H9 (cell line): ENCODE measurements at regions not wholly inside any gene's neighbourhood (a gene's known extent, or its start where the extent isn't known, plus 50 kb on each side); places are given as distances from the start of the nearest gene placed in this dataset.
"Not testable (repeated sequence)": the region's sequence is repeated elsewhere in the genome, so short reads cannot be mapped to it uniquely, and the experiment has no call there.

Source experiments
- DNase-seq: peaks from one replicate; pipeline ENCODE4 v3.0.0-alpha.2; 2017
- H2AFZ ChIP-seq: one replicate; pipeline ENCODE4 v1.6.1; 2013; ENCODE audit warnings: mild to moderate bottlenecking, low read length, control low read depth, moderate library complexity
- H2AK5ac ChIP-seq: 2 replicates; pipeline ENCODE4 v1.6.1; 2013; ENCODE audit warnings: low read length, control low read depth, mixed read lengths; ENCODE audit not compliant: insufficient read length
- H2BK120ac ChIP-seq: one replicate; pipeline ENCODE4 v1.6.1; 2013; ENCODE audit warnings: low read depth, mild to moderate bottlenecking, low read length, control low read depth, inconsistent platforms; ENCODE audit not compliant: poor library complexity, severe bottlenecking
- H2BK12ac ChIP-seq: 2 replicates; pipeline ENCODE4 v1.6.1; 2013; ENCODE audit warnings: low read length, control low read depth, mixed read lengths, low read depth; ENCODE audit not compliant: insufficient read length
- H2BK15ac ChIP-seq: 2 replicates; pipeline ENCODE4 v1.6.1; 2013; ENCODE audit warnings: low read depth, low read length, control low read depth
- H2BK20ac ChIP-seq: one replicate; pipeline ENCODE4 v1.6.1; 2013; ENCODE audit warnings: low read depth, mild to moderate bottlenecking, low read length, control low read depth, inconsistent platforms; ENCODE audit not compliant: poor library complexity, severe bottlenecking
- H2BK5ac ChIP-seq: 2 replicates; pipeline ENCODE4 v1.6.1; 2013; ENCODE audit warnings: low read length, control low read depth, mixed read lengths; ENCODE audit not compliant: insufficient read length
- H3K14ac ChIP-seq: 2 replicates; pipeline ENCODE4 v1.6.1; 2013; ENCODE audit warnings: low read length, control low read depth; ENCODE audit not compliant: insufficient read depth
- H3K18ac ChIP-seq: 2 replicates; pipeline ENCODE4 v1.6.1; 2013; ENCODE audit warnings: low read depth, mild to moderate bottlenecking, mixed read lengths, low read length, control low read depth; ENCODE audit not compliant: insufficient read length
- H3K23ac ChIP-seq: 2 replicates; pipeline ENCODE4 v1.6.1; 2013; ENCODE audit warnings: low read length, control low read depth, mixed read lengths, low read depth; ENCODE audit not compliant: insufficient read length
- H3K23me2 ChIP-seq: 2 replicates; pipeline ENCODE4 v1.6.1; 2013; ENCODE audit warnings: low read depth, mild to moderate bottlenecking, mixed read lengths, low read length, control low read depth; ENCODE audit not compliant: insufficient read length, poor library complexity, severe bottlenecking
- H3K27ac ChIP-seq: 2 replicates; pipeline ENCODE4 v1.5.1; 2013; ENCODE audit warnings: low read length, control low read depth, mixed read lengths, low read depth; ENCODE audit not compliant: insufficient read length
- H3K27me3 ChIP-seq: 2 replicates; pipeline ENCODE4 v1.6.1; 2013; ENCODE audit warnings: low read length, control low read depth, inconsistent platforms; ENCODE audit not compliant: insufficient read depth
- H3K4ac ChIP-seq: 2 replicates; pipeline ENCODE4 v1.6.1; 2013; ENCODE audit warnings: low read depth, mild to moderate bottlenecking, control low read depth, inconsistent platforms, low read length, moderate library complexity
- H3K4me1 ChIP-seq: 2 replicates; pipeline ENCODE4 v1.6.1; 2013; ENCODE audit warnings: low read length, control low read depth, inconsistent platforms; ENCODE audit not compliant: insufficient read depth
- H3K4me2 ChIP-seq: 2 replicates; pipeline ENCODE4 v1.6.1; 2013; ENCODE audit warnings: low read length, control low read depth, mixed read lengths; ENCODE audit not compliant: insufficient read length, insufficient read depth
- H3K56ac ChIP-seq: 2 replicates; pipeline ENCODE4 v1.6.1; 2013; ENCODE audit warnings: low read depth, mild to moderate bottlenecking, mixed read lengths, low read length, control low read depth; ENCODE audit not compliant: insufficient read length
- H3K79me1 ChIP-seq: 2 replicates; pipeline ENCODE4 v1.6.1; 2013; ENCODE audit warnings: low read depth, mild to moderate bottlenecking, moderate library complexity, low read length, control low read depth, inconsistent platforms; ENCODE audit not compliant: insufficient read depth, poor library complexity, severe bottlenecking
- H3K79me2 ChIP-seq: 2 replicates; pipeline ENCODE4 v1.6.1; 2013; ENCODE audit warnings: low read length, control low read depth, inconsistent platforms; ENCODE audit not compliant: insufficient read depth
- H3K9ac ChIP-seq: 2 replicates; pipeline ENCODE4 v1.6.1; 2013; ENCODE audit warnings: low read length, control low read depth, mixed read lengths; ENCODE audit not compliant: insufficient read length; ENCODE audit errors: extremely low read depth
- H3K9me3 ChIP-seq: one replicate; pipeline ENCODE4 v1.6.1; 2013; ENCODE audit warnings: low read depth, low read length, inconsistent platforms; ENCODE audit not compliant: control insufficient read depth
- H3T11ph ChIP-seq: one replicate; pipeline ENCODE4 v1.6.1; 2013; ENCODE audit warnings: mild to moderate bottlenecking, low read length, control low read depth, inconsistent platforms
- H4K20me1 ChIP-seq: one replicate; pipeline ENCODE4 v1.6.1; 2013; ENCODE audit not compliant: control insufficient read depth, insufficient read length, insufficient read depth
- H4K5ac ChIP-seq: 2 replicates; pipeline ENCODE4 v1.6.1; 2013; ENCODE audit warnings: low read depth, mild to moderate bottlenecking, mixed read lengths, low read length, control low read depth; ENCODE audit not compliant: insufficient read length
- H4K8ac ChIP-seq: replicated peaks from 2 replicates; pipeline ENCODE4 v1.6.1; 2013; ENCODE audit warnings: low read length, control low read depth, mixed read lengths, low read depth; ENCODE audit not compliant: insufficient read length
- H4K91ac ChIP-seq: 2 replicates; pipeline ENCODE4 v1.6.1; 2013; ENCODE audit warnings: low read depth, mild to moderate bottlenecking, moderate library complexity, mixed read lengths, low read length, control low read depth; ENCODE audit not compliant: insufficient read length
- H3K27ac Mint-ChIP-seq, 3 experiments: 2 replicates in 2 of 3; 3 replicates in 1 of 3; pipeline ENCODE4 v1.8.0; 2020 to 2021; ENCODE audit warnings: mixed read lengths in 3 of 3, mild to moderate bottlenecking in 1 of 3, moderate library complexity in 1 of 3
- H3K27me3 Mint-ChIP-seq: 2 replicates; pipeline ENCODE4 v1.8.0; 2021; ENCODE audit warnings: low read depth, mild to moderate bottlenecking, moderate library complexity, mixed read lengths
- H3K36me3 Mint-ChIP-seq, 3 experiments: 2 replicates in 2 of 3; 3 replicates in 1 of 3; pipeline ENCODE4 v1.8.0; 2020 to 2021; ENCODE audit warnings: low read depth in 3 of 3, mixed read lengths in 3 of 3; ENCODE audit not compliant: insufficient read depth in 1 of 3
- H3K4me1 Mint-ChIP-seq, 2 experiments: 2 replicates each; pipeline ENCODE4 v1.8.0; 2020; ENCODE audit warnings: mixed read lengths in 2 of 2
- H3K4me3 Mint-ChIP-seq, 2 experiments: 2 replicates in 1 of 2; 3 replicates in 1 of 2; pipeline ENCODE4 v1.8.0; 2020 to 2021; ENCODE audit warnings: mild to moderate bottlenecking in 2 of 2, mixed read lengths in 2 of 2, moderate library complexity in 1 of 2
- H3K9me3 Mint-ChIP-seq, 2 experiments: 2 replicates in 1 of 2; 3 replicates in 1 of 2; pipeline ENCODE4 v1.8.0; 2020; ENCODE audit warnings: mild to moderate bottlenecking in 2 of 2, mixed read lengths in 2 of 2, moderate library complexity in 1 of 2
- WGBS: extraction: QIAGEN DNeasy Blood & Tissue Kit; methylation state at CpG from one replicate; pipeline ENCODE4 v1.1.7; 2013; ENCODE audit warnings: missing lambda C conversion rate, low lambda C conversion rate, mixed read lengths; ENCODE audit not compliant: insufficient read length; ENCODE audit errors: extremely low coverage; 5-methylcytosine and 5-hydroxymethylcytosine counted together
- TF ChIP-seq, protein P1 (sequence below): fragments of 200-600 bp; sonication (generic); conservative IDR thresholded peaks from 3 replicates; pipeline ENCODE4 v1.8.0; 2021; ENCODE audit warnings: antibody characterized with exemption, mild to moderate bottlenecking

GRCh38 chr15:26028086-26028740 is 165.1 kb upstream of the ATP10A start:
- peaks cover 5% of the 10 kb centered on the region; the same call in 1 of the 2 replicates for H3K4me1 ChIP-seq
- no peak overlapping the region for H3K18ac ChIP-seq
- H3K9ac ChIP-seq, result no peak overlapping the region
- Mint-ChIP-seq H3K36me3 (no peaks in the 10 kb centered on the region; a peak in 1 of 7 replicates), H3K27me3 (no peaks in the 10 kb centered on the region), H3K4me3 (no peak overlapping the region), H3K9me3 (no peaks in the 10 kb centered on the region), H3K4me1 (peaks cover 23% of the 10 kb centered on the region in 2 experiments), H3K27ac (no peak overlapping the region)
- no peak overlapping the region for H2AFZ ChIP-seq
- no peak overlapping the region for H3T11ph ChIP-seq
- no peak overlapping the region for H3K56ac ChIP-seq
- H4K20me1 ChIP-seq, result peaks cover 3% of the 10 kb centered on the region
- H3K79me2 ChIP-seq, result no peaks in the 10 kb centered on the region
- H3K23me2 ChIP-seq, result no peaks in the 10 kb centered on the region
- H4K91ac ChIP-seq, result no peak overlapping the region
- H3K79me1 ChIP-seq, result no peaks in the 10 kb centered on the region
- no peak overlapping the region for H4K5ac ChIP-seq
- H2BK120ac ChIP-seq, result no peak overlapping the region
- no peak overlapping the region for H3K4me2 ChIP-seq
- no peak overlapping the region for H2BK15ac ChIP-seq
- TF ChIP-seq, protein P1, sequence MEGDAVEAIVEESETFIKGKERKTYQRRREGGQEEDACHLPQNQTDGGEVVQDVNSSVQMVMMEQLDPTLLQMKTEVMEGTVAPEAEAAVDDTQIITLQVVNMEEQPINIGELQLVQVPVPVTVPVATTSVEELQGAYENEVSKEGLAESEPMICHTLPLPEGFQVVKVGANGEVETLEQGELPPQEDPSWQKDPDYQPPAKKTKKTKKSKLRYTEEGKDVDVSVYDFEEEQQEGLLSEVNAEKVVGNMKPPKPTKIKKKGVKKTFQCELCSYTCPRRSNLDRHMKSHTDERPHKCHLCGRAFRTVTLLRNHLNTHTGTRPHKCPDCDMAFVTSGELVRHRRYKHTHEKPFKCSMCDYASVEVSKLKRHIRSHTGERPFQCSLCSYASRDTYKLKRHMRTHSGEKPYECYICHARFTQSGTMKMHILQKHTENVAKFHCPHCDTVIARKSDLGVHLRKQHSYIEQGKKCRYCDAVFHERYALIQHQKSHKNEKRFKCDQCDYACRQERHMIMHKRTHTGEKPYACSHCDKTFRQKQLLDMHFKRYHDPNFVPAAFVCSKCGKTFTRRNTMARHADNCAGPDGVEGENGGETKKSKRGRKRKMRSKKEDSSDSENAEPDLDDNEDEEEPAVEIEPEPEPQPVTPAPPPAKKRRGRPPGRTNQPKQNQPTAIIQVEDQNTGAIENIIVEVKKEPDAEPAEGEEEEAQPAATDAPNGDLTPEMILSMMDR, result no peak
- H2BK12ac ChIP-seq, result no peak overlapping the region
- no peaks in the 10 kb centered on the region for H3K9me3 ChIP-seq
- no peak overlapping the region for H3K27ac ChIP-seq
- WGBS, result no CpG with 5 or more reads among the region's 13 CpGs
- no peak overlapping the region for H2AK5ac ChIP-seq
- no peak overlapping the region for H3K23ac ChIP-seq
- H2BK5ac ChIP-seq, result no peak overlapping the region
- no peak overlapping the region for H4K8ac ChIP-seq
- no peak overlapping the region for H2BK20ac ChIP-seq
- DNase-seq, result no peak
- H3K4ac ChIP-seq, result no peak overlapping the region
- H3K27me3 ChIP-seq, result no peaks in the 10 kb centered on the region
- no peak overlapping the region for H3K14ac ChIP-seq

DNA sequence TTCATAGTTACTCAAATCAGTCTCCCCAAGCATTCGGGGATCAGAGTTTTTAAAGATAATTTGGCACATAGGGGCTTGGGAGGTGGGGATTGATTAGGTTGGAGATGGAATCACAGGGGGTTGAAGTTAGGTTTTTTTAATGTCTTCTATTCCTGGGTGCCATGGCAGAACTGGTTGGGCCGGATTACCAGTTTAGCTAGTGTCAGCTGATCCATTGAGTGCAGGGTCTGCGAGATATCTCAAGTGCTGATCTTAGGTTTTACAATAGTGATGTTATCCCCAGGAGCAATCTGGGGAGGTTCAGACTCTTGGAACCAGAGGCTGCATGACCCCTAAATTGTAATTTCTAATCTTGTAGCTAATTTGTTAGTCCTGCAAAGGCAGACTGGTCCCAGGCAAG is 163.5 kb upstream of the ATP10A start:
- H2BK12ac ChIP-seq, H3K4me1 ChIP-seq, H3K79me1 ChIP-seq, H4K20me1 ChIP-seq, DNase-seq, H3K18ac ChIP-seq, H3K14ac ChIP-seq, H3K27ac ChIP-seq, H3K36me3 Mint-ChIP-seq, H3K27me3 Mint-ChIP-seq, H2BK15ac ChIP-seq, H3K56ac ChIP-seq, H4K5ac ChIP-seq, H3K79me2 ChIP-seq, H2BK5ac ChIP-seq, H2AK5ac ChIP-seq, H3K4ac ChIP-seq, H4K8ac ChIP-seq, H3T11ph ChIP-seq, H3K4me3 Mint-ChIP-seq, H4K91ac ChIP-seq, H2BK20ac ChIP-seq, H3K23me2 ChIP-seq, H3K9me3 Mint-ChIP-seq, H3K4me2 ChIP-seq, H3K27me3 ChIP-seq, H3K9me3 ChIP-seq, H3K23ac ChIP-seq, H2AFZ ChIP-seq, H2BK120ac ChIP-seq, H3K9ac ChIP-seq: not testable (repeated sequence)
- no CpG with 5 or more reads among the region's 3 CpGs for WGBS
- H3K27ac Mint-ChIP-seq, result peak overlapping the region in 1 of 3 experiments; percentile 89; a peak in 1 of 7 replicates
- peaks cover 23% of the 10 kb centered on the region in 2 experiments for H3K4me1 Mint-ChIP-seq
